ENCODE measurements at regions not wholly inside any gene's neighbourhood (a gene's known extent, or its start where the extent isn't known, plus 50 kb on each side); places are given as distances from the start of the nearest gene placed in this dataset.

DNA sequence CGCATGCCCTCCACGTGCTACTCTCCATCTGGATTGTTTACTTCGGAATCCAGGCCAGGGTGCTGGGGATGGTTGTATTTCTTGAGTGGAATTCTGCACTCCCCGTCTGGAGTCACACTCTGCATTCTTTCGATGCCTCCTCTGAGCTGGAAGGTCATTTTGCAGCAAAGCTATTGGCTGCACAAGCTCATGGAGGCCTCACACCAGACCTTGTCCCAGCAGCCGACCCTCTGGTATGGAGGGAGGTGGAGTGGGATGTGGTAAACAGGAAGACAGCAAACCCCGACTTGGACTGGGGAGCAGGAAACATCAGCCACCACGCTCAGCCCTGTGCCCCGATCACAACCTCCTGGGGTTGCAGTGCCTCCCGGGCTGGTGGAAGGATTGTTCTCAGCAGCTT, 225.3 kb upstream of the LNX1 start:
- no peak for DNase-seq

GRCh38 chr4:53815281-53815680, 224.0 kb upstream of the LNX1 start:
- DNase-seq = no peak

DNA sequence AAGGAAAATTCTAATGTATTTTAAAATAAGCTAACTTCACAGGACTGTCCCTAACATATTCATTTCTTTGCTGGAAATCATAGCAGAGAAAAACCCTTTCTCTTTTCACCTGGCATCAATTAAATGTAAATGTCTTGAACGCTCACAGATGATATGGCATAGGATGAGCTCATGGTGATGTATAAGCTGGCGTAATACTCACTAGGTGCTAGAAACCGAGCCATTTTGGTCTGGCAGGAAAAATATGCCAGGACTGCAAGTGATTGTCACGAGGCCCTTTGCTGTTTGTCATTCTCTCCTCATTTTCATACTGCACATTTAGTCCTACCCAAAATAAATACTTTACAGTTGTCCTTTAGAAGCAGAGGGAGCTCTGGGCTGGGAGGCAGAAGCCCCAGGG, 222.7 kb upstream of the LNX1 start:
- no peak for DNase-seq

DNA sequence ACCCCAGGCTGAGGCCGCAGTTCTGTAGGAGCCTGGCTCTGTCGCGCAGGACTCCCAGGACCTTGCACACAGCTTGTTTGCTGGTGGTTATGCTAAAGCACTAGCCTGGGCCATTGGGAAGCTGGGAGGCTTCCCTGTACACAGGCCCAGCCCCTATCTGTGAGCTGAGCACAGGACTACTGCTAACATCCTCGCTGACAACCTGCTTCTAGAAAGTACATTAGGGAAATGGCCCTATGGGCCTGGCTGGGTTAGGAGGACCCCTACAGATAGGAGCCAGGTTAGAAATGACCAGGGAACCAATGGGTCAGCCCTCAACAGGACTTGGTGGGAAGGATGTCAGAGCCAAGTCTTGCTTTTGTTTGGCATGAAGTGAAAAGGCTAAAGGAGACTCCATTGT, 219.4 kb upstream of the LNX1 start:
- no peak for DNase-seq

- no peak for DNase-seq
Measured at GRCh38 chr4:53809816-53810215, 218.5 kb upstream of the LNX1 start.

DNA sequence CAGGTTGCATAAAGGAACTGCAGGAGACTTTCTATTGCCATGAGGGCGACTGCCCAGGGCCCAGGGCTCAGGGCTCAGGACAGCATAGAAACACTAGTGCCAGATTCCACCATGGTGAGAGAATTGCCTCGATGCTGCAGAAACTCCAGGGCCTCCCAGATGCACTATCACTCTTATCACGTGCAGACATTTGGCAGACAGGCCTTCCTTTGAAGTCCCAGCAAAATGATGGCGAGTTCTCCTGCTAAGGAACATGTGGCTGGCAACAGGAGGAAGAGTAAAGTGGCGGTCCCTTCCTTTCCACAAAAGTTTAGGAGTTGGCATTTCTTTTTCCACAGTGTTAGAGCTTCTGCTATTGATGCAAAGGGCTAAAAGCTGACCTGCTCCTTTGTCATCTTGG, 214.0 kb upstream of the LNX1 start:
- DNase-seq = no peak

GRCh38 chr4:53804719-53805118, 213.4 kb upstream of the LNX1 start:
- DNase-seq = no peak

DNA sequence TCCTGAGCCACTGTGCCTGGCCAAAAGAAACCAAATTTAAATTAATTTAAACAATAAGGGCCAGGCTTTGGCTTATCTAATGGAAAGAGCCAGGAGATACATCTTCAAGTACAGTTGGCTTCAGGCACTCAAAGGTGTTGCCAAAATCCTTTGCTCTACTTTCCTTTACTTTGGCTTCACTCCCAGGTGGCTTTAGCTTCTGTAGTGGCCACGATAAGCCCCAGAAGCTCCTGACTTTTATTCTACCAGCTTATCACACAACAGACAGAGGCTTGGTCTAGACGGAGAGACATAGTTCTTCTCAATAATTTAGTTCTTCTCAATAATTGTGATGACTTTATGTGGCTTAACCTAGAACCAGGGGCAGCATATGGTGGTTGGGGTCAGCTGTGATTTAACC, 211.2 kb upstream of the LNX1 start:
- DNase-seq = no peak

DNA sequence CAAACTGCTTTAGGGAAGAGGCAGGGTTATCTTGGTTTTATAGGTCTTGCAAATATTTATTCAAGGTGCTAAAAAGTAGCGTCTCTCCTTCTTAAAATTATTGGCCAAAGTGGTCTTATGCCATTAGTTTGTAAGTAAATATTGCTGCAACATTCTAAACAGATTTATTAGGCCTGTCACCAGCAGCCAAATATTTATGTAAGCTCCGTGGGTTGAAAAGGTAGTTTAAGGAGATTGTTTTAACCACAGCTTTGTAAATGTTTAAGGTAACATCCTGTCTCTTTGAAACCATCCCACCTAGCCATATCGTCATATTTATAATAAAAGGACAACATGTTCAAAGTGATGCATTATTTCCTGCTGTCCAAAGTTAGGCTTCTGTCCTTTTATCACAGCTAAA, 210.1 kb upstream of the LNX1 start:
- DNase-seq = no peak

- no peak for DNase-seq
Measured at GRCh38 chr4:53800741-53801140, 209.5 kb upstream of the LNX1 start.

- no peak for DNase-seq
Measured at GRCh38 chr4:53793096-53793495, 201.8 kb upstream of the LNX1 start.

GRCh38 chr4:53790286-53790685, 199.0 kb upstream of the LNX1 start:
- no peak for DNase-seq

- DNase-seq = no peak
Measured at GRCh38 chr4:53788621-53789020, 197.3 kb upstream of the LNX1 start.

GRCh38 chr4:53788011-53788410, 196.7 kb upstream of the LNX1 start:
- DNase-seq = no peak

GRCh38 chr4:53786632-53787031, 195.3 kb upstream of the LNX1 start:
- DNase-seq = peak in 1 of 3 donors; percentile 49

GRCh38 chr4:53785996-53786395, 194.7 kb upstream of the LNX1 start:
- no peak for DNase-seq

- DNase-seq = no peak
Measured at GRCh38 chr4:53784112-53784511, 192.8 kb upstream of the LNX1 start.

DNA sequence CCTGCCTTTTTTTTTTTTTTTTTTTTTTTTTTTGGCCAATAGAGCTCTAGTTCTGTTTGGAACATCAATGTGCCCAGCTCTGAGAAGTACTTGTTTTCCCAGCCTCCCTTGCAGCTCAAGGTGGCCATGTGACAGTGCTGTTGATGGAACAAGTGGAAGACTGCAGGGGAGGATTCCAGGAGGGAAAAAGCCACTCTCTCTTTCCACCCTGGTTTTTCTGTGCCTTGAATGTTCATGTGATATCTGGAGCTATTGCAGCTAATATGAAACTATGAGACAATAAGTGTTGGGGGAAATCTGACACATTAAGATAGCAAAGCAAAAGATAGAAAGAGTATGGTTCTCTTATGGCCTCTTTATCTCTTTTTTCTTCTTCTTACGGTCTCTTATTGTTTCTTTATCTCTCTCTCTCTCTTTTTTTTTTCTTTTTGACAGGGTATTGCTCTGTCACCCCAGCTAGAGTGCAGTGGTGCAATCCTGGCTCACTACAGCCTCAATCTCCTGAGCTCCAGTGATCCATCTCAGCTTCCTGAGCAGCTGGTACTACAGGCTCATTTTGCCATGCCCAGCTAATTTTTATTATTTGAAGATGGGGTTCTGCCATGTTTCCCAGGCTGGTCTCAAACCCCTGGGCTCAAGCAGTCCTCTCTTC, 192.0 kb upstream of the LNX1 start:
- no peak for DNase-seq

DNA sequence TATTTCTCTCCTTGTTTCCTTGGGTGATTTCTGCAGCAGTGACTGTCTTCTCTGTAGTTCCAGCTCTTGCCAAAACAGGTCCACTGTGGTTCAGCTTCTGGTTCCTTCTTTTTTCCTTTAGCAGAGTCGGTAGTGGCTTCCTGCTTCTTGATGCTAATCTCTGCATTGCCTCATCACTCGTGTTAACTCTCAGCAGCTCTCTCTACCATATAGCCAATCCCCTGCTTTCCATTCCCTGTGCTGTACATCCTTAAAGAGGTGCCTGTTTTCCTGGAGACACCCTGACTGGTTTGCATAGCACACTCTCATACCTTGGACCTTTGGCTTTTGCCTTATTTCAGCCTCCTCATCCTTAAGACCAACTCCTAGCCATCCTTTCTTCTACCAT, 191.2 kb upstream of the LNX1 start:
- DNase-seq = no peak

- no peak for DNase-seq
Measured at GRCh38 chr4:53781629-53782457, 190.6 kb upstream of the LNX1 start.

DNA sequence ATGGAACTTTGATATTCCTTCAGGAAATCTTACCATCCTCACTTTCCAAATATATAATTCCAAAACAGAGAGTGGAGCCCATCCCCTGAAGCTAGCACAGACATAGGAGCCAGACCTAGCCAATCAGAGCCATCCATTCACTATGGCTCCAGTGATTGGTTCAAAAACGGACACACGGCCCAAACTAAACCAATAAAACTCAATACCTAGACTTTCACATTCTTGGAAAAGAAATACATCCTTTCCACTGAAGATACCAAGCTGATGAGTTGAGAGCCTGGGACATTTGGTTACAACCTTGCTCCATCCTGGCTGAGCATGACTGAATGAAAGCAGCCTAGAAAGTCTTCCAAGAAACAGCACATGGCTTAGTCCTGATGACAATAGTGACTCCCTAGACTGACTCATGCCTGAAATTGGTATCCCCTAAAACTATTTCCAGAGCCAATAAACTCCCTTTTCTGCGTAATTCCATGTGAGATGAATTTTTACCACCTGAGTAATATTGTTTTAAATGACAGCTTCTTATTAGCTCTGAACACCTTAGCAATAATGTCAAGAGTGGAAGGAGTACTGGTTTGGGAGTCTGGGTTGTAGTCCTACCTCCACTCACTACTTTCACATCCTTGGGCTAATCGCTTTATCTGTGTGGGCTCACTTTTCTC, 189.6 kb upstream of the LNX1 start:
- DNase-seq = no peak

DNA sequence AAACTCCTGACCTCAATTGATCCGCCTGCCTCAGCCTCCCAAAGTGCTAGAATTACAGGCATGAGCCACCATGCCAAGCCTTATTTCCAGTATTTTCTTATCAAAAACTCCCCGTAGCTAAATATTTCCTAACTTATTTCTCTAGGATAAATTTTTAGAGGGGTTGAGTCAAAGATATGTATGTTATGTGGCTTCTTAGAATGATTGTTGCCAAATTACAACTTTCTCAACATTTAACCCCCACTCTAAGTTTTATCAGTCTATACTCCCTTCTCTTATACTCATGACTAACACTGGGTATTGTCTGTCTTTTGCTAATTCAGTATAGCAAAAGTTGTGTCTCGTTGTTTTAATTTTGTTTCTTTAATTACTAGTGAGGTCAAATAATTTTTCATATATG, 187.7 kb upstream of the LNX1 start:
- DNase-seq = no peak

GRCh38 chr4:53778155-53778554, 186.9 kb upstream of the LNX1 start:
- no peak for DNase-seq

All from muscle of back (tissue), 3 donors.